Myocyte (in vitro differentiated cells): ENCODE measurements at regions not wholly inside any gene's neighbourhood (a gene's known extent, or its start where the extent isn't known, plus 50 kb on each side); places are given as distances from the start of the nearest gene placed in this dataset.

Source experiments
- DNase-seq: peaks from one replicate; pipeline ENCODE4 v3.0.0-alpha.2; 2012; ENCODE audit warnings: low read depth

- no peak for DNase-seq
Observed at GRCh38 chr20:56995149-56995548, 271.3 kb downstream of the BMP7 start.

- no peak for DNase-seq
Observed at GRCh38 chr20:56995635-56996075, 270.8 kb downstream of the BMP7 start.

GRCh38 chr20:56996533-56996932 lies 269.9 kb downstream of the BMP7 start:
- no peak for DNase-seq

GRCh38 chr20:56998438-56998837 lies 268.0 kb downstream of the BMP7 start:
- DNase-seq = no peak

GRCh38 chr20:57000441-57000968 lies 265.9 kb downstream of the BMP7 start:
- DNase-seq = no peak

GRCh38 chr20:57001126-57001767 lies 265.2 kb downstream of the BMP7 start:
- no peak for DNase-seq

GRCh38 chr20:57002066-57002570 lies 264.3 kb downstream of the BMP7 start:
- no peak for DNase-seq

- no peak for DNase-seq
Observed at GRCh38 chr20:57003012-57003411, 263.4 kb downstream of the BMP7 start.

GRCh38 chr20:57004416-57004815 lies 262.0 kb downstream of the BMP7 start:
- no peak for DNase-seq

GRCh38 chr20:57004951-57005933 lies 261.2 kb downstream of the BMP7 start:
- no peak for DNase-seq

- no peak for DNase-seq
Observed at GRCh38 chr20:57006411-57007170, 259.9 kb downstream of the BMP7 start.

- DNase-seq = no peak
Observed at GRCh38 chr20:57007171-57007540, 259.3 kb downstream of the BMP7 start.

- no peak for DNase-seq
Observed at GRCh38 chr20:57008217-57008616, 258.2 kb downstream of the BMP7 start.

GRCh38 chr20:57009355-57009754 lies 257.1 kb downstream of the BMP7 start:
- DNase-seq = no peak

- no peak for DNase-seq
Observed at GRCh38 chr20:57009775-57010174, 256.7 kb downstream of the BMP7 start.

GRCh38 chr20:57012691-57013090 lies 253.8 kb downstream of the BMP7 start:
- DNase-seq = no peak

GRCh38 chr20:57013217-57013616 lies 253.2 kb downstream of the BMP7 start:
- DNase-seq = no peak

- DNase-seq = no peak
Observed at GRCh38 chr20:57013741-57014140, 252.7 kb downstream of the BMP7 start.

- no peak for DNase-seq
Observed at GRCh38 chr20:57020364-57020763, 246.1 kb downstream of the BMP7 start.

- no peak for DNase-seq
Observed at GRCh38 chr20:57022306-57022705, 244.1 kb downstream of the BMP7 start.

GRCh38 chr20:57023007-57023406 lies 243.4 kb downstream of the BMP7 start:
- DNase-seq = no peak
